Left lung (tissue), 4 donors: ENCODE measurements at regions not wholly inside any gene's neighbourhood (a gene's known extent, or its start where the extent isn't known, plus 50 kb on each side); places are given as distances from the start of the nearest gene placed in this dataset.

ENCODE experiments used
- ATAC-seq: fragments of 200-7000 bp; cut with Tn5 transposase; one replicate; pipeline ENCODE4 v1.9.1; 2020; ENCODE audit warnings: moderate library complexity
- DNase-seq, 4 donors: peaks; one replicate each; pipeline ENCODE4 v3.0.0-alpha.2; 2013 to 2020
- H3K27ac ChIP-seq, 2 donors: fragments of 200-600 bp; sonication (generic) in 1 of 2; one replicate each; pipeline versions ENCODE4 v1.5.0 to v1.8.0; 2020 to 2021
- H3K27me3 ChIP-seq, 2 donors: fragments of 200-600 bp; sonication (generic) in 1 of 2; one replicate each; pipeline versions ENCODE4 v1.5.0 to v1.8.0; 2020 to 2021
- H3K36me3 ChIP-seq, 2 donors: fragments of 200-600 bp; sonication (generic) in 1 of 2; one replicate each; pipeline versions ENCODE4 v1.5.0 to v1.8.0; 2020 to 2021
- H3K4me1 ChIP-seq, 2 donors: fragments of 200-600 bp; one replicate each; pipeline ENCODE4 v1.8.0; 2021
- H3K4me3 ChIP-seq, 2 donors: fragments of 200-600 bp; sonication (generic) in 1 of 2; one replicate each; pipeline versions ENCODE4 v1.5.0 to v1.8.0; 2020 to 2021; ENCODE audit warnings: mild to moderate bottlenecking in 1 of 2
- H3K9me3 ChIP-seq, 2 donors: fragments of 200-600 bp; sonication (generic) in 1 of 2; one replicate each; pipeline versions ENCODE4 v1.5.0 to v1.8.0; 2020 to 2021
- CTCF ChIP-seq, 2 donors: fragments of 200-600 bp; sonication (generic) in 1 of 2; IDR thresholded peaks; one replicate each; pipeline versions ENCODE4 v1.5.0 to v1.8.0; 2021; ENCODE audit warnings: antibody characterized with exemption in 2 of 2
- intact Hi-C, 2 donors: fragments of 100-400 bp; cut with DNase I; formaldehyde crosslinking; loops; one replicate each; pipeline versions ENCODE4 v1.11.2 to v1.14.2; 2022
- donor health status: DM: no; HTN: yes; CAD: no.
- donor health status: DM: no; HTN: no; CAD: no.

GRCh38 chr9:75593920-75594319 is 296.6 kb upstream of the PCSK5 start:
- no peaks in the 10 kb centered on the region for H3K4me1 ChIP-seq
- no peak for ATAC-seq
- intact Hi-C loops, result no loop called here
- no peak overlapping the region for H3K27ac ChIP-seq
- no peak for DNase-seq
- TF ChIP-seq CTCF (IDR thresholded peaks at IDR 0.05), result no peak
- H3K27me3 ChIP-seq, result no peaks in the 10 kb centered on the region
- no peaks in the 10 kb centered on the region for H3K9me3 ChIP-seq
- H3K36me3 ChIP-seq, result no peaks in the 10 kb centered on the region
- H3K4me3 ChIP-seq, result no peak overlapping the region

- no peak overlapping the region for H3K4me3 ChIP-seq
- no peaks in the 10 kb centered on the region for H3K27me3 ChIP-seq
- ATAC-seq (no peak), DNase-seq (no peak)
- H3K27ac ChIP-seq, result no peak overlapping the region
- no peak for TF ChIP-seq CTCF (IDR thresholded peaks at IDR 0.05)
- H3K4me1 ChIP-seq, result no peaks in the 10 kb centered on the region
- H3K9me3 ChIP-seq, result no peaks in the 10 kb centered on the region
- H3K36me3 ChIP-seq, result no peaks in the 10 kb centered on the region
- intact Hi-C loops, result no loop called here
These were observed 291.3 kb upstream of the PCSK5 start for GRCh38 chr9:75599126-75599525.

- intact Hi-C loops, result no loop called here
- Histone ChIP-seq H3K4me1 (peaks cover 0 to 9% of the 10 kb centered on the region in 2 donors), H3K9me3 (no peaks in the 10 kb centered on the region), H3K36me3 (no peaks in the 10 kb centered on the region), H3K27ac (no peak overlapping the region), H3K4me3 (no peak overlapping the region), H3K27me3 (no peaks in the 10 kb centered on the region)
- no peak for ATAC-seq
- no peak for TF ChIP-seq CTCF (IDR thresholded peaks at IDR 0.05)
- no peak for DNase-seq
These were observed 289.2 kb upstream of the PCSK5 start for GRCh38 chr9:75601280-75601679.

GRCh38 chr9:75602060-75602459 is 288.4 kb upstream of the PCSK5 start:
- no peaks in the 10 kb centered on the region for H3K27me3 ChIP-seq
- no peak for TF ChIP-seq CTCF (IDR thresholded peaks at IDR 0.05)
- H3K36me3 ChIP-seq, result no peaks in the 10 kb centered on the region
- no peak for ATAC-seq
- no peak overlapping the region for H3K27ac ChIP-seq
- H3K4me3 ChIP-seq, result no peak overlapping the region
- no peak for DNase-seq
- no peaks in the 10 kb centered on the region for H3K9me3 ChIP-seq
- intact Hi-C loops, result no loop called here
- H3K4me1 ChIP-seq, result peaks cover 0 to 9% of the 10 kb centered on the region in 2 donors

GRCh38 chr9:75604661-75605060 is 285.8 kb upstream of the PCSK5 start:
- Histone ChIP-seq H3K27me3 (no peaks in the 10 kb centered on the region), H3K9me3 (no peaks in the 10 kb centered on the region), H3K4me1 (peaks cover 0 to 9% of the 10 kb centered on the region in 2 donors), H3K36me3 (no peaks in the 10 kb centered on the region), H3K27ac (peak overlapping the region in 1 of 2 donors; percentile 4), H3K4me3 (no peak overlapping the region)
- TF ChIP-seq CTCF (IDR thresholded peaks at IDR 0.05), result no peak
- peak; percentile 24 for ATAC-seq
- intact Hi-C loops, result no loop called here
- no peak for DNase-seq
